Ovary (tissue), 3 donors: ENCODE measurements at regions not wholly inside any gene's neighbourhood (a gene's known extent, or its start where the extent isn't known, plus 50 kb on each side); places are given as distances from the start of the nearest gene placed in this dataset.

Experiments
- EP300 ChIP-seq: sonication (generic); formaldehyde crosslinking; IDR thresholded peaks from one replicate; pipeline ENCODE4 v1.6.1; 2017; ENCODE audit warnings: antibody characterized with exemption
- POLR2A ChIP-seq: fragments of 450-650 bp; IDR thresholded peaks from one replicate; pipeline ENCODE4 v1.6.1; 2017; ENCODE audit warnings: antibody characterized with exemption, mild to moderate bottlenecking, moderate library complexity
- TF ChIP-seq, protein P1 (sequence below), 3 donors: fragments of 450-650 bp in 2 of 3; fragments of 200-600 bp in 1 of 3; IDR thresholded peaks; one replicate each; pipeline versions ENCODE4 v1.5.1 to v1.8.0; 2016 to 2022; ENCODE audit warnings: antibody characterized with exemption in 3 of 3, mild to moderate bottlenecking in 1 of 3
- donor health status: DM: no; HTN: no; CAD: no.

DNA sequence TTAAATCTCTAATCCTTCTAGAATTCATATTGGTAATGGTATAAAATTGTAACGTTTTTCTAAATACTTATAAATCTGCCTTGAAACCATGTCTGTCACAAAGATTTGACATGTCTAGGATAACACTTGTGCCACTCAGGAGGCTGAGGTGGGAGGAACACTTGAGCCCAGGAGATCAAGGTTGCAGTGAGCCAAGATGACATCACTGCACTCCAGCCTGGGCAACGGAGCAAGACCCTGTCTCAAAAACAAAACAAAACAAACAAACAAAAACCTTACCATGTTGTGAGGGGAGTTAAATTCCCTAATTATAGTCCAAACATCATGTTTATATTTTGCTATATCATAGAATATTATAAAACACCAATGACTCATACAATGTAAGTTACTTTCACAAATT is 317.5 kb upstream of the SOX5 start:
- TF ChIP-seq EP300 (no peak), POLR2A (no peak)
- TF ChIP-seq, protein P1, sequence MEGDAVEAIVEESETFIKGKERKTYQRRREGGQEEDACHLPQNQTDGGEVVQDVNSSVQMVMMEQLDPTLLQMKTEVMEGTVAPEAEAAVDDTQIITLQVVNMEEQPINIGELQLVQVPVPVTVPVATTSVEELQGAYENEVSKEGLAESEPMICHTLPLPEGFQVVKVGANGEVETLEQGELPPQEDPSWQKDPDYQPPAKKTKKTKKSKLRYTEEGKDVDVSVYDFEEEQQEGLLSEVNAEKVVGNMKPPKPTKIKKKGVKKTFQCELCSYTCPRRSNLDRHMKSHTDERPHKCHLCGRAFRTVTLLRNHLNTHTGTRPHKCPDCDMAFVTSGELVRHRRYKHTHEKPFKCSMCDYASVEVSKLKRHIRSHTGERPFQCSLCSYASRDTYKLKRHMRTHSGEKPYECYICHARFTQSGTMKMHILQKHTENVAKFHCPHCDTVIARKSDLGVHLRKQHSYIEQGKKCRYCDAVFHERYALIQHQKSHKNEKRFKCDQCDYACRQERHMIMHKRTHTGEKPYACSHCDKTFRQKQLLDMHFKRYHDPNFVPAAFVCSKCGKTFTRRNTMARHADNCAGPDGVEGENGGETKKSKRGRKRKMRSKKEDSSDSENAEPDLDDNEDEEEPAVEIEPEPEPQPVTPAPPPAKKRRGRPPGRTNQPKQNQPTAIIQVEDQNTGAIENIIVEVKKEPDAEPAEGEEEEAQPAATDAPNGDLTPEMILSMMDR (IDR thresholded peaks at IDR 0.05) = no peak
